C4-2B (cell line): ENCODE measurements at regions not wholly inside any gene's neighbourhood (a gene's known extent, or its start where the extent isn't known, plus 50 kb on each side); places are given as distances from the start of the nearest gene placed in this dataset.

Experiments
- CTCF ChIP-seq: fragments of 450-650 bp; conservative IDR thresholded peaks from 2 replicates; pipeline ENCODE4 v1.5.1; 2017; ENCODE audit warnings: mild to moderate bottlenecking
- ZFX ChIP-seq: fragments of 450-650 bp; IDR thresholded peaks from 2 replicates; pipeline ENCODE4 v1.6.1; 2017

DNA sequence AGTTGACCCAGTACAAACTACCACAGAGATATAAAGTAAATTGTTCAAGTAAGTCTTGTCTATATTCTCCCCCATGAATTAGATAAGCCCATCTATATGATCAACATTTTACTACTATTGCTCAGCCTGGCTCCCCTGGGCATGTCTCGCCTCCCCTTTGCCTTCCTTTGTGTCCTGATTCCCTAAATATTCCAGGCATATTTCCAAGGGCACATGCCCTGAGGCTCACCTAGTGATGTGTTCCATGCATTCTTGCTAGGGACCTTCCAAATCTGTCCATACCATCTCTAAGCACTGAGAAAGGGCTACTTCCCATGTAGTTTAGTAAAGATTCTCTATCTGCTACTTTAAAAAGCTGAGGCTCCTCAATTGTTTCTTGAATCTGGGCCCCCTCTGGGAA, 163.1 kb upstream of the ADRA1D start:
- TF ChIP-seq CTCF = no peak
- TF ChIP-seq ZFX = no peak
